Body of pancreas (tissue), 4 donors: ENCODE measurements at regions not wholly inside any gene's neighbourhood (a gene's known extent, or its start where the extent isn't known, plus 50 kb on each side); places are given as distances from the start of the nearest gene placed in this dataset.

ENCODE experiments used
- POLR2A ChIP-seq, 3 donors: fragments of 450-650 bp; IDR thresholded peaks; one replicate each; pipeline ENCODE4 v1.6.1; 2016; ENCODE audit warnings: antibody characterized with exemption in 3 of 3, mild to moderate bottlenecking in 2 of 3
- TF ChIP-seq, protein P1 (sequence below), 7 experiments: fragments of 450-650 bp in 4 of 7; fragments of 200-600 bp in 3 of 7; sonication (generic) in 3 of 7; IDR thresholded peaks; one replicate each; pipeline ENCODE4 v1.5.1; 2016 to 2019; ENCODE audit warnings: antibody characterized with exemption in 7 of 7

- TF ChIP-seq, protein P1, sequence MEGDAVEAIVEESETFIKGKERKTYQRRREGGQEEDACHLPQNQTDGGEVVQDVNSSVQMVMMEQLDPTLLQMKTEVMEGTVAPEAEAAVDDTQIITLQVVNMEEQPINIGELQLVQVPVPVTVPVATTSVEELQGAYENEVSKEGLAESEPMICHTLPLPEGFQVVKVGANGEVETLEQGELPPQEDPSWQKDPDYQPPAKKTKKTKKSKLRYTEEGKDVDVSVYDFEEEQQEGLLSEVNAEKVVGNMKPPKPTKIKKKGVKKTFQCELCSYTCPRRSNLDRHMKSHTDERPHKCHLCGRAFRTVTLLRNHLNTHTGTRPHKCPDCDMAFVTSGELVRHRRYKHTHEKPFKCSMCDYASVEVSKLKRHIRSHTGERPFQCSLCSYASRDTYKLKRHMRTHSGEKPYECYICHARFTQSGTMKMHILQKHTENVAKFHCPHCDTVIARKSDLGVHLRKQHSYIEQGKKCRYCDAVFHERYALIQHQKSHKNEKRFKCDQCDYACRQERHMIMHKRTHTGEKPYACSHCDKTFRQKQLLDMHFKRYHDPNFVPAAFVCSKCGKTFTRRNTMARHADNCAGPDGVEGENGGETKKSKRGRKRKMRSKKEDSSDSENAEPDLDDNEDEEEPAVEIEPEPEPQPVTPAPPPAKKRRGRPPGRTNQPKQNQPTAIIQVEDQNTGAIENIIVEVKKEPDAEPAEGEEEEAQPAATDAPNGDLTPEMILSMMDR (IDR thresholded peaks at IDR 0.05), result no peak
- no peak for TF ChIP-seq POLR2A (IDR thresholded peaks at IDR 0.05)
These were observed 1090.9 kb downstream of the ROBO2 start for GRCh38 chr3:78130741-78131290.
